ENCODE measurements at regions not wholly inside any gene's neighbourhood (a gene's known extent, or its start where the extent isn't known, plus 50 kb on each side); places are given as distances from the start of the nearest gene placed in this dataset.

GRCh38 chrX:69357317-69357716, 146.8 kb upstream of the NALF2 start:
- no peak for ATAC-seq (ENCODE audit: insufficient read depth, low read depth)
- Histone ChIP-seq H3K9me3 (ENCODE audit: insufficient read depth, low read length, severe bottlenecking) (no peaks in the 10 kb centered on the region), H3K27ac (ENCODE audit: low read length) (no peak overlapping the region), H3K4me2 (ENCODE audit: insufficient read depth, low read length) (no peak overlapping the region), H2AFZ (ENCODE audit: low read depth, low read length) (no peak overlapping the region), H3K4me3 (ENCODE audit: low read depth in 1 of 2, low read length in 2 of 2) (no peak overlapping the region), H3K79me2 (ENCODE audit: insufficient read depth, low read length) (no peaks in the 10 kb centered on the region), H3K36me3 (ENCODE audit: insufficient read depth, low read length) (no peaks in the 10 kb centered on the region), H3K27me3 (ENCODE audit: insufficient read depth, low read length, poor library complexity) (no peaks in the 10 kb centered on the region), H3K4me1 (ENCODE audit: insufficient read depth, low read length) (no peaks in the 10 kb centered on the region), H3K9ac (ENCODE audit: low read depth, low read length) (no peak overlapping the region), H4K20me1 (ENCODE audit: insufficient read depth, low read length) (no peaks in the 10 kb centered on the region)
- no peak for DNase-seq
- TF ChIP-seq CTCF (IDR thresholded peaks at IDR 0.05; ENCODE audit: borderline replicate concordance, extremely low read depth, low read length, poor library complexity, severe bottlenecking) (no peak), EZH2 (IDR thresholded peaks at IDR 0.05; ENCODE audit: borderline replicate concordance, low read depth, low read length, severe bottlenecking) (no peak)

GRCh38 chrX:69324851-69325250, 159.6 kb upstream of the PJA1 start:
- TF ChIP-seq EZH2 (IDR thresholded peaks at IDR 0.05; ENCODE audit: borderline replicate concordance, low read depth, low read length, severe bottlenecking) (no peak), CTCF (IDR thresholded peaks at IDR 0.05; ENCODE audit: borderline replicate concordance, extremely low read depth, low read length, poor library complexity, severe bottlenecking) (no peak)
- H3K27ac ChIP-seq (ENCODE audit: low read length): no peak overlapping the region

GRCh38 chrX:69323786-69324720, 158.8 kb upstream of the PJA1 start:
- Histone ChIP-seq H3K4me3 (ENCODE audit: low read depth in 1 of 2, low read length in 2 of 2) (no peak overlapping the region), H3K4me2 (ENCODE audit: insufficient read depth, low read length) (no peak overlapping the region), H3K9me3 (ENCODE audit: insufficient read depth, low read length, severe bottlenecking) (no peaks in the 10 kb centered on the region), H3K36me3 (ENCODE audit: insufficient read depth, low read length) (no peaks in the 10 kb centered on the region), H3K4me1 (ENCODE audit: insufficient read depth, low read length) (no peaks in the 10 kb centered on the region), H3K27ac (ENCODE audit: low read length) (no peak overlapping the region), H4K20me1 (ENCODE audit: insufficient read depth, low read length) (no peaks in the 10 kb centered on the region), H3K79me2 (ENCODE audit: insufficient read depth, low read length) (no peaks in the 10 kb centered on the region), H3K27me3 (ENCODE audit: insufficient read depth, low read length, poor library complexity) (no peaks in the 10 kb centered on the region), H3K9ac (ENCODE audit: low read depth, low read length) (no peak overlapping the region), H2AFZ (ENCODE audit: low read depth, low read length) (no peak overlapping the region)
- ATAC-seq (ENCODE audit: insufficient read depth, low read depth) (no peak), DNase-seq (no peak)
- TF ChIP-seq EZH2 (IDR thresholded peaks at IDR 0.05; ENCODE audit: borderline replicate concordance, low read depth, low read length, severe bottlenecking): no peak
- no peak for TF ChIP-seq CTCF (IDR thresholded peaks at IDR 0.05; ENCODE audit: borderline replicate concordance, extremely low read depth, low read length, poor library complexity, severe bottlenecking)

More at GRCh38 chrX:69324851-69325250, 159.6 kb upstream of the PJA1 start:
- no peaks in the 10 kb centered on the region for H3K4me1 ChIP-seq (ENCODE audit: insufficient read depth, low read length)
- DNase-seq (no peak), ATAC-seq (ENCODE audit: insufficient read depth, low read depth) (no peak)
- no peaks in the 10 kb centered on the region for H4K20me1 ChIP-seq (ENCODE audit: insufficient read depth, low read length)
- no peak overlapping the region for H3K9ac ChIP-seq (ENCODE audit: low read depth, low read length)
- no peaks in the 10 kb centered on the region for H3K27me3 ChIP-seq (ENCODE audit: insufficient read depth, low read length, poor library complexity)
- no peak overlapping the region for H3K4me3 ChIP-seq (ENCODE audit: low read depth in 1 of 2, low read length in 2 of 2)
- H2AFZ ChIP-seq (ENCODE audit: low read depth, low read length): no peak overlapping the region
- H3K79me2 ChIP-seq (ENCODE audit: insufficient read depth, low read length): no peaks in the 10 kb centered on the region
- H3K36me3 ChIP-seq (ENCODE audit: insufficient read depth, low read length): no peaks in the 10 kb centered on the region
- H3K4me2 ChIP-seq (ENCODE audit: insufficient read depth, low read length): no peak overlapping the region
- no peaks in the 10 kb centered on the region for H3K9me3 ChIP-seq (ENCODE audit: insufficient read depth, low read length, severe bottlenecking)
